ENCODE measurements at regions not wholly inside any gene's neighbourhood (a gene's known extent, or its start where the extent isn't known, plus 50 kb on each side); places are given as distances from the start of the nearest gene placed in this dataset.

- peaks cover 5% of the 10 kb centered on the region for H3K4me1 Mint-ChIP-seq
- peaks cover 14% of the 10 kb centered on the region for H3K27me3 Mint-ChIP-seq
- DNase-seq (ENCODE audit: low spot score in 2 of 2), result no peak
- H3K4me3 Mint-ChIP-seq, result no peak overlapping the region
- no peak overlapping the region for H3K27ac Mint-ChIP-seq
- no peaks in the 10 kb centered on the region for H3K36me3 Mint-ChIP-seq
- peak; percentile 48 for ATAC-seq (ENCODE audit: low read depth)
- H3K9me3 Mint-ChIP-seq, result no peaks in the 10 kb centered on the region
These were observed 95.5 kb downstream of the RPL27A start for GRCh38 chr11:8777907-8778767.

- Mint-ChIP-seq H3K9me3 (no peaks in the 10 kb centered on the region), H3K4me1 (peaks cover 5% of the 10 kb centered on the region), H3K27me3 (peaks cover 14% of the 10 kb centered on the region), H3K36me3 (no peaks in the 10 kb centered on the region), H3K4me3 (no peak overlapping the region), H3K27ac (no peak overlapping the region)
- ATAC-seq (ENCODE audit: low read depth) (no peak), DNase-seq (ENCODE audit: low spot score in 2 of 2) (no peak)
These were observed 96.5 kb downstream of the RPL27A start for GRCh38 chr11:8779107-8779506.

GRCh38 chr11:8779732-8780131 lies 97.1 kb downstream of the RPL27A start:
- peaks cover 14% of the 10 kb centered on the region for H3K27me3 Mint-ChIP-seq
- ATAC-seq (ENCODE audit: low read depth) (no peak), DNase-seq (ENCODE audit: low spot score in 2 of 2) (no peak)
- no peaks in the 10 kb centered on the region for H3K36me3 Mint-ChIP-seq
- H3K27ac Mint-ChIP-seq, result no peak overlapping the region
- H3K4me3 Mint-ChIP-seq, result no peak overlapping the region
- H3K9me3 Mint-ChIP-seq, result no peaks in the 10 kb centered on the region
- peaks cover 5% of the 10 kb centered on the region for H3K4me1 Mint-ChIP-seq

GRCh38 chr11:8784954-8785353 lies 102.4 kb downstream of the RPL27A start:
- DNase-seq (ENCODE audit: low spot score in 2 of 2), result no peak
- Mint-ChIP-seq H3K4me3 (no peak overlapping the region), H3K4me1 (no peaks in the 10 kb centered on the region), H3K9me3 (no peaks in the 10 kb centered on the region), H3K27me3 (peaks cover 12% of the 10 kb centered on the region), H3K27ac (no peak overlapping the region), H3K36me3 (no peaks in the 10 kb centered on the region)
- ATAC-seq (ENCODE audit: low read depth), result no peak

- Mint-ChIP-seq H3K9me3 (no peaks in the 10 kb centered on the region), H3K36me3 (no peaks in the 10 kb centered on the region), H3K4me3 (no peak overlapping the region), H3K27ac (no peak overlapping the region), H3K27me3 (peaks cover 8% of the 10 kb centered on the region), H3K4me1 (no peaks in the 10 kb centered on the region)
- no peak for ATAC-seq (ENCODE audit: low read depth)
- DNase-seq (ENCODE audit: low spot score in 2 of 2), result no peak
These were observed 102.9 kb downstream of the RPL27A start for GRCh38 chr11:8785457-8785856.

GRCh38 chr11:8785998-8786397 lies 103.4 kb downstream of the RPL27A start:
- Mint-ChIP-seq H3K4me1 (no peaks in the 10 kb centered on the region), H3K9me3 (no peaks in the 10 kb centered on the region), H3K36me3 (no peaks in the 10 kb centered on the region), H3K4me3 (no peak overlapping the region), H3K27me3 (peaks cover 4% of the 10 kb centered on the region), H3K27ac (no peak overlapping the region)
- no peak for DNase-seq (ENCODE audit: low spot score in 2 of 2)
- ATAC-seq (ENCODE audit: low read depth), result no peak

- H3K27ac Mint-ChIP-seq, result no peak overlapping the region
These were observed 104.3 kb downstream of the RPL27A start for GRCh38 chr11:8786933-8787332.

GRCh38 chr11:8787372-8787771 lies 104.8 kb downstream of the RPL27A start:
- H3K27me3 Mint-ChIP-seq, result peaks cover 2% of the 10 kb centered on the region
- H3K9me3 Mint-ChIP-seq, result no peaks in the 10 kb centered on the region
- ATAC-seq (ENCODE audit: low read depth) (no peak), DNase-seq (ENCODE audit: low spot score in 2 of 2) (no peak)
- H3K4me1 Mint-ChIP-seq, result no peaks in the 10 kb centered on the region
- H3K4me3 Mint-ChIP-seq, result no peak overlapping the region
- no peak overlapping the region for H3K27ac Mint-ChIP-seq
- H3K36me3 Mint-ChIP-seq, result no peaks in the 10 kb centered on the region

More at GRCh38 chr11:8786933-8787332, 104.3 kb downstream of the RPL27A start:
- H3K4me1 Mint-ChIP-seq, result no peaks in the 10 kb centered on the region
- DNase-seq (ENCODE audit: low spot score in 2 of 2) (no peak), ATAC-seq (ENCODE audit: low read depth) (no peak)
- peaks cover 2% of the 10 kb centered on the region for H3K27me3 Mint-ChIP-seq
- no peaks in the 10 kb centered on the region for H3K9me3 Mint-ChIP-seq
- no peaks in the 10 kb centered on the region for H3K36me3 Mint-ChIP-seq
- H3K4me3 Mint-ChIP-seq, result no peak overlapping the region

- no peak for ATAC-seq (ENCODE audit: low read depth)
- no peak overlapping the region for H3K4me3 Mint-ChIP-seq
- no peak for DNase-seq (ENCODE audit: low spot score in 2 of 2)
- H3K27ac Mint-ChIP-seq, result no peak overlapping the region
- no peaks in the 10 kb centered on the region for H3K36me3 Mint-ChIP-seq
- H3K27me3 Mint-ChIP-seq, result peaks cover 2% of the 10 kb centered on the region
- no peaks in the 10 kb centered on the region for H3K4me1 Mint-ChIP-seq
- no peaks in the 10 kb centered on the region for H3K9me3 Mint-ChIP-seq
These were observed 106.0 kb downstream of the RPL27A start for GRCh38 chr11:8788616-8789015.

- H3K27me3 Mint-ChIP-seq, result peaks cover 2% of the 10 kb centered on the region
- no peak for ATAC-seq (ENCODE audit: low read depth)
- no peak overlapping the region for H3K27ac Mint-ChIP-seq
- H3K4me3 Mint-ChIP-seq, result no peak overlapping the region
- no peaks in the 10 kb centered on the region for H3K9me3 Mint-ChIP-seq
- no peak for DNase-seq (ENCODE audit: low spot score in 2 of 2)
- H3K4me1 Mint-ChIP-seq, result no peaks in the 10 kb centered on the region
- H3K36me3 Mint-ChIP-seq, result no peaks in the 10 kb centered on the region
These were observed 107.3 kb downstream of the RPL27A start for GRCh38 chr11:8789864-8790263.

GRCh38 chr11:8790968-8791367 lies 108.4 kb downstream of the RPL27A start:
- ATAC-seq (ENCODE audit: low read depth) (no peak), DNase-seq (ENCODE audit: low spot score in 2 of 2) (no peak)
- Mint-ChIP-seq H3K27me3 (peaks cover 2% of the 10 kb centered on the region), H3K27ac (no peak overlapping the region), H3K4me3 (no peak overlapping the region), H3K4me1 (no peaks in the 10 kb centered on the region), H3K36me3 (no peaks in the 10 kb centered on the region), H3K9me3 (no peaks in the 10 kb centered on the region)

GRCh38 chr11:8792710-8793109 lies 110.1 kb downstream of the RPL27A start:
- H3K9me3 Mint-ChIP-seq, result no peaks in the 10 kb centered on the region
- H3K36me3 Mint-ChIP-seq, result no peaks in the 10 kb centered on the region
- ATAC-seq (ENCODE audit: low read depth) (no peak), DNase-seq (ENCODE audit: low spot score in 2 of 2) (no peak)
- peaks cover 4% of the 10 kb centered on the region for H3K27me3 Mint-ChIP-seq
- no peaks in the 10 kb centered on the region for H3K4me1 Mint-ChIP-seq
- no peak overlapping the region for H3K27ac Mint-ChIP-seq
- H3K4me3 Mint-ChIP-seq, result no peak overlapping the region

- ATAC-seq (ENCODE audit: low read depth) (no peak), DNase-seq (ENCODE audit: low spot score in 2 of 2) (no peak)
- no peak overlapping the region for H3K4me3 Mint-ChIP-seq
- no peak overlapping the region for H3K27ac Mint-ChIP-seq
- H3K4me1 Mint-ChIP-seq, result no peaks in the 10 kb centered on the region
- no peaks in the 10 kb centered on the region for H3K9me3 Mint-ChIP-seq
- H3K36me3 Mint-ChIP-seq, result no peaks in the 10 kb centered on the region
- peaks cover 7% of the 10 kb centered on the region for H3K27me3 Mint-ChIP-seq
These were observed 110.7 kb downstream of the RPL27A start for GRCh38 chr11:8793114-8793777.

- Mint-ChIP-seq H3K9me3 (no peaks in the 10 kb centered on the region), H3K27ac (no peak overlapping the region), H3K27me3 (peaks cover 7% of the 10 kb centered on the region), H3K4me3 (no peak overlapping the region), H3K36me3 (no peaks in the 10 kb centered on the region), H3K4me1 (no peaks in the 10 kb centered on the region)
- ATAC-seq (ENCODE audit: low read depth) (no peak), DNase-seq (ENCODE audit: low spot score in 2 of 2) (no peak)
These were observed 111.5 kb downstream of the RPL27A start for GRCh38 chr11:8794126-8794525.

Data from memory B cell (primary cell).